SU-DHL-6 (cell line): ENCODE measurements at regions not wholly inside any gene's neighbourhood (a gene's known extent, or its start where the extent isn't known, plus 50 kb on each side); places are given as distances from the start of the nearest gene placed in this dataset.

Experiments used
- H2AFZ ChIP-seq: fragments of 200-600 bp; sonication (generic); 2 replicates; pipeline ENCODE4 v1.6.1; 2014; ENCODE audit warnings: low read depth, mild to moderate bottlenecking, moderate library complexity, mixed read lengths, antibody characterized with exemption, low read length; ENCODE audit not compliant: severe bottlenecking
- H3F3A ChIP-seq: fragments of 200-600 bp; shearing (Covaris generic); 2 replicates; pipeline ENCODE4 v1.6.0; 2016; ENCODE audit warnings: antibody characterized with exemption, mild to moderate bottlenecking; ENCODE audit not compliant: insufficient read depth
- H3K27ac ChIP-seq: fragments of 200-600 bp; sonication (generic); 2 replicates; pipeline ENCODE4 v1.5.1; 2016; ENCODE audit warnings: low read depth, mild to moderate bottlenecking, low read length, moderate library complexity, mixed read lengths
- H3K27me3 ChIP-seq: fragments of 200-600 bp; sonication (generic), shearing (Covaris generic); 2 replicates; pipeline ENCODE4 v1.6.0; 2014; ENCODE audit warnings: mild to moderate bottlenecking, low read length
- H3K36me3 ChIP-seq: fragments of 200-600 bp; sonication (generic); 2 replicates; pipeline ENCODE4 v1.6.1; 2014; ENCODE audit warnings: mild to moderate bottlenecking, low read length, mixed read lengths
- H3K4me2 ChIP-seq: fragments of 300-600, 200-600 bp; shearing (Covaris generic), sonication (generic); 2 replicates; pipeline ENCODE4 v1.6.0; 2014; ENCODE audit warnings: low read length, low read depth, mild to moderate bottlenecking; ENCODE audit not compliant: poor library complexity, severe bottlenecking
- H3K4me3 ChIP-seq: fragments of 200-600 bp; sonication (generic); 2 replicates; pipeline ENCODE4 v1.5.1; 2014; ENCODE audit warnings: antibody characterized with exemption, low read length, mild to moderate bottlenecking, mixed read lengths; ENCODE audit not compliant: insufficient read depth, poor library complexity, severe bottlenecking
- H3K79me2 ChIP-seq: fragments of 200-600 bp; sonication (generic); 2 replicates; pipeline ENCODE4 v1.6.1; 2014; ENCODE audit warnings: mild to moderate bottlenecking, low read length, moderate library complexity; ENCODE audit not compliant: insufficient read depth
- H3K9ac ChIP-seq: fragments of 200-600 bp; sonication (generic); 2 replicates; pipeline ENCODE4 v1.7.0; 2014; ENCODE audit warnings: mild to moderate bottlenecking, low read length
- H3K9me2 ChIP-seq: fragments of 200-600 bp; sonication (generic); replicated peaks from 2 replicates; pipeline ENCODE4 v1.6.1; 2014; ENCODE audit warnings: low read length; ENCODE audit not compliant: insufficient read depth
- H3K9me3 ChIP-seq: fragments of 200-600 bp; sonication (generic); 2 replicates; pipeline ENCODE4 v1.6.1; 2014; ENCODE audit warnings: low read length, mixed read lengths; ENCODE audit not compliant: insufficient read depth
- H4K20me1 ChIP-seq: fragments of 200-600 bp; sonication (generic); 2 replicates; pipeline ENCODE4 v1.6.1; 2014; ENCODE audit warnings: low read depth, mild to moderate bottlenecking, antibody characterized with exemption, low read length, moderate library complexity, mixed read lengths
- EZH2phosphoT487 ChIP-seq: fragments of 200-600 bp; sonication (generic), shearing (Covaris generic); conservative IDR thresholded peaks from 2 replicates; pipeline ENCODE4 v1.6.1; 2018; ENCODE audit warnings: mild to moderate bottlenecking, antibody characterized with exemption, low read length, moderate library complexity, mixed read lengths
- TF ChIP-seq, protein P1 (sequence below): fragments of 200-600 bp; sonication (generic); IDR thresholded peaks from one replicate; pipeline ENCODE4 v1.5.1; 2017; ENCODE audit warnings: antibody characterized with exemption, mild to moderate bottlenecking, low read length, moderate library complexity; ENCODE audit not compliant: insufficient read depth, poor library complexity, severe bottlenecking

DNA sequence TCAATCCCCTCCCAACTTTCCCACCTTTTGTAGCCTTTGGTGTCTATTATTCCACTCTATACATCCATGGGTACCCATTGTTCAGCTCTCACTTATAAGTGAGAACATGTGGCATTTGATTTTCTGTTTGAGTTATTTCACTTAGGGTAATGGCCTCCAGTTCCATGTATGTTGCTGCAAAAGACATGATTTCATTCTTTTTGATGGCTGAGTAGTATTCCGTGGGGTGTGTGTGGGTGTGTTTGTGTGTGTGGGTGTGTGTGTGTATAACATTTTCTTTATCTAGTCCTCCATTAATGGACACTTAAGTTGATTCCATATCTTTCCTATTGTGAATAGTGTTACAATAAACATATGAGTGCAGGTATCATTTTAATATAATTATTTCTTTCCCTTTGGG, 157.5 kb upstream of the FSTL4 start:
- Histone ChIP-seq H4K20me1 (no peaks in the 10 kb centered on the region), H3K9me3 (no peaks in the 10 kb centered on the region), H3K27ac (no peak overlapping the region), H3K79me2 (no peaks in the 10 kb centered on the region), H3K9me2 (no peaks in the 10 kb centered on the region), H2AFZ (no peak overlapping the region), H3K27me3 (no peaks in the 10 kb centered on the region), H3K4me3 (no peak overlapping the region), H3K36me3 (no peaks in the 10 kb centered on the region), H3K4me2 (no peak overlapping the region), H3K9ac (no peak overlapping the region), H3F3A (no peaks in the 10 kb centered on the region)
- TF ChIP-seq, protein P1, sequence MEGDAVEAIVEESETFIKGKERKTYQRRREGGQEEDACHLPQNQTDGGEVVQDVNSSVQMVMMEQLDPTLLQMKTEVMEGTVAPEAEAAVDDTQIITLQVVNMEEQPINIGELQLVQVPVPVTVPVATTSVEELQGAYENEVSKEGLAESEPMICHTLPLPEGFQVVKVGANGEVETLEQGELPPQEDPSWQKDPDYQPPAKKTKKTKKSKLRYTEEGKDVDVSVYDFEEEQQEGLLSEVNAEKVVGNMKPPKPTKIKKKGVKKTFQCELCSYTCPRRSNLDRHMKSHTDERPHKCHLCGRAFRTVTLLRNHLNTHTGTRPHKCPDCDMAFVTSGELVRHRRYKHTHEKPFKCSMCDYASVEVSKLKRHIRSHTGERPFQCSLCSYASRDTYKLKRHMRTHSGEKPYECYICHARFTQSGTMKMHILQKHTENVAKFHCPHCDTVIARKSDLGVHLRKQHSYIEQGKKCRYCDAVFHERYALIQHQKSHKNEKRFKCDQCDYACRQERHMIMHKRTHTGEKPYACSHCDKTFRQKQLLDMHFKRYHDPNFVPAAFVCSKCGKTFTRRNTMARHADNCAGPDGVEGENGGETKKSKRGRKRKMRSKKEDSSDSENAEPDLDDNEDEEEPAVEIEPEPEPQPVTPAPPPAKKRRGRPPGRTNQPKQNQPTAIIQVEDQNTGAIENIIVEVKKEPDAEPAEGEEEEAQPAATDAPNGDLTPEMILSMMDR, result no peak

DNA sequence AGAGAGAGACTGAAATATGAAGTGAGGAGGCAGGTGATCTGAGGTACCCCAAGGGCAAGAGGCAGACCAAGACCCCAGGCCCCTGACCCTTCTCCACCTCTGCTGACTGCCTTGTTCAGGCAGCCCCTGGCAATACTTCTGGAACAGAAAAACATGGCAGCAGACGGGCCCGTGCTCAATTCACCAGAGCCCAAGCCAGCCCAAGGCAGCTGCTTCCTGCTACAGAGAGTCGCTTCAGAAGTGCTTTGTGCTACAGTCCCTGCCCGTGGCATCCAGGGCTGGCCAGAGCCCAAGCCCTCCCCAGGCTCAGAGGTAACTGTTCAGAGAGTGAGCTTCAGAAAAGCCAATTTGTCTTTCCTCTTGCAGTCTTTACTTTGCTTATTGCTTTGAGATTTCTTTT, 151.4 kb upstream of the FSTL4 start:
- H3K9me2 ChIP-seq, result no peaks in the 10 kb centered on the region
- no peaks in the 10 kb centered on the region for H4K20me1 ChIP-seq
- H3K36me3 ChIP-seq, result no peaks in the 10 kb centered on the region
- no peak overlapping the region for H3K27ac ChIP-seq
- no peak overlapping the region for H3K4me2 ChIP-seq
- H3F3A ChIP-seq, result no peaks in the 10 kb centered on the region
- H3K9ac ChIP-seq, result no peak overlapping the region
- no peaks in the 10 kb centered on the region for H3K9me3 ChIP-seq
- no peaks in the 10 kb centered on the region for H3K79me2 ChIP-seq
- no peak overlapping the region for H2AFZ ChIP-seq
- TF ChIP-seq EZH2phosphoT487, result no peak
- TF ChIP-seq, protein P1, result no peak
- H3K27me3 ChIP-seq, result no peaks in the 10 kb centered on the region
- no peak overlapping the region for H3K4me3 ChIP-seq

DNA sequence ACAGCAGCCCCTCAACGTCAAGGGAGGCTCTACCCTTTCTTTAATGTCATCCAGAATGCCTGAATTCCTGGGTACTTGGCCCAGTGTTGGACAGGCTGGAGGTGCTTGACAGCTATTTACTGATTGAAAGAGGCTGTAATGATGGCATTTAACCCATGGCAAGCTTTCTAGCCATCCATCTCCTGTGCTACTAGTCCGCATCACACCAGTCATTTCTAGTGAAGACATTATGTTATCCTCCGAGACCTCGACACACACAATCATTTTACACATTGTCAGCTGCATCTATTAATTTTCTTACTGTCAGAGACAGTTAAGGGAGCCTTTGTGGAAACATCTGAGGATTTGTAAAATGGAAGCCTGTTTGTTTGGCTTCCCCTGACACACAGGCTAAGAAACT, 149.3 kb upstream of the FSTL4 start:
- Histone ChIP-seq H3K79me2 (no peaks in the 10 kb centered on the region), H3K4me2 (no peak overlapping the region), H2AFZ (no peak overlapping the region), H3K9me3 (no peaks in the 10 kb centered on the region), H3F3A (no peaks in the 10 kb centered on the region), H3K4me3 (no peak overlapping the region), H3K9ac (no peak overlapping the region), H3K36me3 (no peaks in the 10 kb centered on the region), H4K20me1 (no peaks in the 10 kb centered on the region), H3K9me2 (no peaks in the 10 kb centered on the region), H3K27ac (no peak overlapping the region), H3K27me3 (no peaks in the 10 kb centered on the region)
- no peak for TF ChIP-seq EZH2phosphoT487
- TF ChIP-seq, protein P1, result no peak

DNA sequence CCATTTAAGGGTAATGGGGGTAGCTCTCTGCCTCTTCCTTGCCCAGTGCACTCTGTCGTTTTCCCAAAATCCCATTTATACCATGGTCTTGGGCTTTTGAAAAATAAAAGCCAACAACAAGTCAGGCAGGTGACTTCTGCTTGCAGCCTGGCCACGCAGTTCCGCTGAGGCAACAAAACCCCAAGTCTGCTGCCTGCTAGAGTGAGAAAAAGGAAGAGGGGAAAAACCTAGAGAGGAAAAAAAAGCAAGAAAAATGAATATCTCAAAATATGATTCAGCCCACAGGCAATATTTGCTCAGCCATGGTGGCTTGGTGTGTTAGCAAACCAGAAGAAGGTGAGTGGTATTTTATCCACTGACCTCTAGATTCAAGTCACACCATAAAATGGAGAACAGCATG, 148.2 kb upstream of the FSTL4 start:
- Histone ChIP-seq H2AFZ (no peak overlapping the region), H3K27me3 (no peaks in the 10 kb centered on the region), H3K4me2 (no peak overlapping the region), H3K9me3 (no peaks in the 10 kb centered on the region), H3K27ac (no peak overlapping the region), H3K4me3 (no peak overlapping the region), H4K20me1 (no peaks in the 10 kb centered on the region), H3K36me3 (no peaks in the 10 kb centered on the region), H3K79me2 (no peaks in the 10 kb centered on the region), H3K9ac (no peak overlapping the region), H3K9me2 (no peaks in the 10 kb centered on the region), H3F3A (no peaks in the 10 kb centered on the region)
- TF ChIP-seq EZH2phosphoT487, result no peak
- TF ChIP-seq, protein P1, result no peak
